Endodermal cell (in vitro differentiated cells): ENCODE measurements at regions not wholly inside any gene's neighbourhood (a gene's known extent, or its start where the extent isn't known, plus 50 kb on each side); places are given as distances from the start of the nearest gene placed in this dataset.

Experiments used
- DNase-seq: peaks from one replicate; pipeline ENCODE4 v3.0.0-alpha.2; 2017
- H3K27ac ChIP-seq: 2 replicates; pipeline ENCODE4 v1.5.1; 2013; ENCODE audit warnings: mild to moderate bottlenecking, low read depth, low read length, moderate library complexity
- H3K27me3 ChIP-seq: 2 replicates; pipeline ENCODE4 v1.6.1; 2013; ENCODE audit warnings: mild to moderate bottlenecking, low read length, moderate library complexity; ENCODE audit not compliant: insufficient read depth, control insufficient read depth, poor library complexity, severe bottlenecking
- H3K36me3 ChIP-seq: 2 replicates; pipeline ENCODE4 v1.7.0; 2013; ENCODE audit warnings: mild to moderate bottlenecking, low read length, moderate library complexity; ENCODE audit not compliant: control insufficient read depth, insufficient read depth
- H3K4me1 ChIP-seq: one replicate; pipeline ENCODE4 v1.7.0; 2013; ENCODE audit warnings: low read length; ENCODE audit not compliant: control insufficient read depth, insufficient read depth
- H3K4me3 ChIP-seq: 2 replicates; pipeline ENCODE4 v1.5.1; 2013; ENCODE audit warnings: mild to moderate bottlenecking, low read length, moderate library complexity
- H3K9ac ChIP-seq: 2 replicates; pipeline ENCODE4 v1.6.1; 2013; ENCODE audit warnings: mild to moderate bottlenecking, low read length, moderate library complexity; ENCODE audit not compliant: poor library complexity, severe bottlenecking; ENCODE audit errors: extremely low read depth
- H3K9me3 ChIP-seq: 2 replicates; pipeline ENCODE4 v1.6.1; 2013; ENCODE audit warnings: mild to moderate bottlenecking, low read length, moderate library complexity; ENCODE audit not compliant: control insufficient read depth
- H3K27ac Mint-ChIP-seq: 2 replicates; pipeline ENCODE4 v1.8.0; 2020; ENCODE audit warnings: mixed read lengths
- H3K27me3 Mint-ChIP-seq: 2 replicates; pipeline ENCODE4 v1.8.0; 2021; ENCODE audit warnings: mild to moderate bottlenecking, mixed read lengths; ENCODE audit not compliant: insufficient read depth
- H3K36me3 Mint-ChIP-seq: 2 replicates; pipeline ENCODE4 v1.8.0; 2020; ENCODE audit warnings: low read depth, mixed read lengths
- H3K4me1 Mint-ChIP-seq: 2 replicates; pipeline ENCODE4 v1.8.0; 2020; ENCODE audit warnings: mixed read lengths
- H3K4me3 Mint-ChIP-seq: 2 replicates; pipeline ENCODE4 v1.8.0; 2020; ENCODE audit warnings: mild to moderate bottlenecking, moderate library complexity, mixed read lengths
- H3K9me3 Mint-ChIP-seq: 2 replicates; pipeline ENCODE4 v1.8.0; 2020; ENCODE audit warnings: mild to moderate bottlenecking, mixed read lengths
- CTCF ChIP-seq: fragments of 200-600 bp; sonication (generic); conservative IDR thresholded peaks from 2 replicates; pipeline ENCODE4 v1.5.0; 2021; ENCODE audit warnings: antibody characterized with exemption, mild to moderate bottlenecking
- WGBS, 2 experiments: methylation state at CpG; one replicate each; pipeline versions ENCODE4 v1.1.5 to v1.1.7; 2013; ENCODE audit warnings: missing lambda C conversion rate in 2 of 2, mixed read lengths in 1 of 2; ENCODE audit not compliant: insufficient coverage in 1 of 2, insufficient read length in 1 of 2; 5-methylcytosine and 5-hydroxymethylcytosine counted together

- H3K9me3 Mint-ChIP-seq, result no peaks in the 10 kb centered on the region
- DNase-seq, result no peak
- no peak overlapping the region for H3K27ac Mint-ChIP-seq
- no peak overlapping the region for H3K27ac ChIP-seq
- H3K36me3 Mint-ChIP-seq, result no peaks in the 10 kb centered on the region
- no peaks in the 10 kb centered on the region for H3K4me1 Mint-ChIP-seq
- H3K36me3 ChIP-seq, result no peaks in the 10 kb centered on the region
- no peaks in the 10 kb centered on the region for H3K27me3 Mint-ChIP-seq
- H3K9ac ChIP-seq, result no peak overlapping the region
- H3K4me1 ChIP-seq, result no peaks in the 10 kb centered on the region
- 94 to 98% methylated on average over 17 of the region's 17 CpGs for whole genome bisulfite sequencing, 2 experiments
- no peak for TF ChIP-seq CTCF
- no peaks in the 10 kb centered on the region for H3K27me3 ChIP-seq
- no peak overlapping the region for H3K4me3 ChIP-seq
- H3K9me3 ChIP-seq, result no peaks in the 10 kb centered on the region
- no peak overlapping the region for H3K4me3 Mint-ChIP-seq
Observed at GRCh38 chr4:125707397-125707796, 392.6 kb downstream of the FAT4 start.

- Histone ChIP-seq H3K27me3 (no peaks in the 10 kb centered on the region), H3K27ac (no peak overlapping the region), H3K4me3 (no peak overlapping the region), H3K9ac (no peak overlapping the region), H3K9me3 (no peaks in the 10 kb centered on the region), H3K4me1 (no peaks in the 10 kb centered on the region), H3K36me3 (no peaks in the 10 kb centered on the region)
- DNase-seq, result no peak
- no peak for TF ChIP-seq CTCF
- H3K36me3 Mint-ChIP-seq, result no peaks in the 10 kb centered on the region
- no peaks in the 10 kb centered on the region for H3K4me1 Mint-ChIP-seq
- no peak overlapping the region for H3K4me3 Mint-ChIP-seq
- no peaks in the 10 kb centered on the region for H3K27me3 Mint-ChIP-seq
- H3K9me3 Mint-ChIP-seq, result no peaks in the 10 kb centered on the region
- no peak overlapping the region for H3K27ac Mint-ChIP-seq
Observed at GRCh38 chr4:125710766-125711165, 396.0 kb downstream of the FAT4 start.

- Mint-ChIP-seq H3K27ac (no peak overlapping the region), H3K9me3 (no peaks in the 10 kb centered on the region), H3K27me3 (no peaks in the 10 kb centered on the region), H3K4me1 (no peaks in the 10 kb centered on the region), H3K4me3 (no peak overlapping the region), H3K36me3 (no peaks in the 10 kb centered on the region)
- Histone ChIP-seq H3K27ac (no peak overlapping the region), H3K9me3 (no peaks in the 10 kb centered on the region), H3K4me3 (no peak overlapping the region), H3K27me3 (no peaks in the 10 kb centered on the region), H3K4me1 (no peaks in the 10 kb centered on the region), H3K36me3 (no peaks in the 10 kb centered on the region), H3K9ac (no peak overlapping the region)
- 99 to 100% methylated on average over 1 to 3 of the region's 3 CpGs for WGBS, 2 experiments
- no peak for DNase-seq
- TF ChIP-seq CTCF, result no peak
Observed at GRCh38 chr4:125714049-125714448, 399.3 kb downstream of the FAT4 start.
